ENCODE measurements at regions not wholly inside any gene's neighbourhood (a gene's known extent, or its start where the extent isn't known, plus 50 kb on each side); places are given as distances from the start of the nearest gene placed in this dataset.

DNA sequence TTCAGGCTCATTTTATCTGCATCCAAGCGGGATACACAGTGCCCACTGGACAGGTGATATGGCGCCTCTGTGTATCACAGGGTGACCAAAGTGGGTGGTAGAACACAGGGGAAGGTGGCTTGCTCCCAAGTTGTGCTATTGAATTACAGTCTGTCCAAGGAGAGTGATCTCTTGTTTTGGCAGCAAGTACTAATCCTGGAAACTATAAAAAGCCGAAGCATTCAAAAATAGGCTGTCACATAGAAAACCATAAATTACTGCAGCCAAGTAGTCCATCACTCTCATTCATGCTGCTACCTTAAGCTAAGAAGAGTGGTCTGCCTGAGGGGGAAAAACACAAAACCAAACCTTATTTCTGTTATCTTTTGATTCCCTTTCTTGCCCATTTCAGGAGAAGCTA, 237.1 kb upstream of the POU3F3 start:
- CTCF ChIA-PET = no interaction called here

GRCh38 chr2:104620801-104621200, 233.1 kb upstream of the POU3F3 start:
- Histone ChIP-seq H3K9me3 (ENCODE audit: control insufficient read depth, insufficient read depth, low read depth, low read length) (no peaks in the 10 kb centered on the region), H3K36me3 (ENCODE audit: control insufficient read depth in 2 of 2, insufficient read depth in 1 of 2, low read length in 2 of 2) (no peaks in the 10 kb centered on the region), H3K4me1 (ENCODE audit: control insufficient read depth, insufficient read depth, low read length) (no peaks in the 10 kb centered on the region; the same call in 1 of the 2 replicates), H3K27ac (ENCODE audit: extremely low read depth, low read depth, low read length) (no peak overlapping the region), H3K4me3 (ENCODE audit: low read depth, low read length) (no peak overlapping the region)
- no peak for TF ChIP-seq REPIN1 (tag by site-specific recombination; IDR thresholded peaks at IDR 0.05; ENCODE audit: low read depth)
- CTCF ChIA-PET = no interaction called here
- POLR2A ChIA-PET = no interaction called here

More for the DNA sequence above, 237.1 kb upstream of the POU3F3 start:
- POLR2A ChIA-PET = no interaction called here
- no peak overlapping the region for H3K27ac ChIP-seq (ENCODE audit: extremely low read depth, low read depth, low read length)
- no peak overlapping the region for H3K4me3 ChIP-seq (ENCODE audit: low read depth, low read length)
- H3K4me1 ChIP-seq (ENCODE audit: control insufficient read depth, insufficient read depth, low read length) = no peaks in the 10 kb centered on the region; the same call in 1 of the 2 replicates
- TF ChIP-seq IKZF3 (tag by site-specific recombination; IDR thresholded peaks at IDR 0.05) (no peak), ZNF664 (tag by site-specific recombination; IDR thresholded peaks at IDR 0.05) (no peak), ZBTB21 (tag by site-specific recombination; IDR thresholded peaks at IDR 0.05) (no peak), ZNF837 (tag by site-specific recombination; IDR thresholded peaks at IDR 0.05) (no peak), ZNF114 (tag by site-specific recombination; IDR thresholded peaks at IDR 0.05) (no peak), MYNN (tag by site-specific recombination; IDR thresholded peaks at IDR 0.05; ENCODE audit: borderline replicate concordance) (no peak), ZNF221 (tag by site-specific recombination; IDR thresholded peaks at IDR 0.05; ENCODE audit: borderline replicate concordance) (no peak), GFI1B (tag by site-specific recombination; IDR thresholded peaks at IDR 0.05) (no peak), ZNF416 (tag by site-specific recombination; IDR thresholded peaks at IDR 0.05) (no peak), ZNF623 (tag by site-specific recombination; IDR thresholded peaks at IDR 0.05) (no peak), HOXC10 (CRISPR knock-in tag; IDR thresholded peaks at IDR 0.05) (no peak), ZNF768 (tag by site-specific recombination; IDR thresholded peaks at IDR 0.05) (no peak), ZNF132 (tag by site-specific recombination; IDR thresholded peaks at IDR 0.05; ENCODE audit: borderline replicate concordance) (no peak), ZNF16 (tag by site-specific recombination; IDR thresholded peaks at IDR 0.05; ENCODE audit: low read depth) (no peak), ZIC2 (tag by site-specific recombination; IDR thresholded peaks at IDR 0.05) (no peak), ZNF146 (tag by site-specific recombination; IDR thresholded peaks at IDR 0.05) (no peak), ZFP37 (tag by site-specific recombination; IDR thresholded peaks at IDR 0.05) (no peak), ZNF354C (tag by site-specific recombination; IDR thresholded peaks at IDR 0.05; ENCODE audit: borderline replicate concordance, low read depth) (no peak), ZNF426 (tag by site-specific recombination; IDR thresholded peaks at IDR 0.05) (no peak)
- TF ChIP-seq, protein P1, sequence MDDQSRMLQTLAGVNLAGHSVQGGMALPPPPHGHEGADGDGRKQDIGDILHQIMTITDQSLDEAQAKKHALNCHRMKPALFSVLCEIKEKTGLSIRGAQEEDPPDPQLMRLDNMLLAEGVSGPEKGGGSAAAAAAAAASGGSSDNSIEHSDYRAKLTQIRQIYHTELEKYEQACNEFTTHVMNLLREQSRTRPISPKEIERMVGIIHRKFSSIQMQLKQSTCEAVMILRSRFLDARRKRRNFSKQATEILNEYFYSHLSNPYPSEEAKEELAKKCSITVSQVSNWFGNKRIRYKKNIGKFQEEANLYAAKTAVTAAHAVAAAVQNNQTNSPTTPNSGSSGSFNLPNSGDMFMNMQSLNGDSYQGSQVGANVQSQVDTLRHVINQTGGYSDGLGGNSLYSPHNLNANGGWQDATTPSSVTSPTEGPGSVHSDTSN (CRISPR knock-in tag; IDR thresholded peaks at IDR 0.05) = no peak
- H3K9me3 ChIP-seq (ENCODE audit: control insufficient read depth, insufficient read depth, low read depth, low read length) = no peaks in the 10 kb centered on the region
- H3K36me3 ChIP-seq (ENCODE audit: control insufficient read depth in 2 of 2, insufficient read depth in 1 of 2, low read length in 2 of 2) = no peaks in the 10 kb centered on the region

DNA sequence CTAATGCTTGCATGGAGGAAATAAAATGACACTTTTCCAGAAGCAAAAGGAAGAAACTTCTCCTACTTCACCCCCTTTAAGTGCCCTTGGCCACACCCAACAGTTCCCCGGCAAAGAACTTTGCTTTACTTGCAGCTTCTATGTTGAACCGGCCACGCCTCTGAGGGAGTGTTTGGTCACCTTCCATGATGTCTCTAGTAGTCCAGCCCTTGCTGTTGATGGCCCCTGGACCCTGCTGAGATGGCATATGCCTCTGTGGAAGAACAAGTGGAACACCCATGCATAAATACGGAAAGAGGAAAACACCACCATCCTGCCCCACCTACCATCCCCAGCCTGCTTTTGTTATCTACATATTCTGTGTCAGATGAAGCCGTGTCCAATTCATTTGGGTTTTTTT, 218.3 kb upstream of the POU3F3 start:
- ChIA-PET POLR2A (no interaction called here), CTCF (no interaction called here)
- no peak for TF ChIP-seq ZNF37A (tag by site-specific recombination; IDR thresholded peaks at IDR 0.05)
- no peak for TF ChIP-seq ZNF561 (tag by site-specific recombination; IDR thresholded peaks at IDR 0.05; ENCODE audit: borderline replicate concordance)
- TF ChIP-seq ZBTB48 (tag by site-specific recombination; IDR thresholded peaks at IDR 0.05) = no peak
- TF ChIP-seq BCL11B (tag by site-specific recombination; IDR thresholded peaks at IDR 0.05; ENCODE audit: low read depth) = no peak
- TF ChIP-seq ZNF19 (tag by site-specific recombination; IDR thresholded peaks at IDR 0.05; ENCODE audit: low read depth) = no peak
- Histone ChIP-seq H3K4me1 (ENCODE audit: control insufficient read depth, insufficient read depth, low read length) (no peaks in the 10 kb centered on the region), H3K36me3 (ENCODE audit: control insufficient read depth in 2 of 2, insufficient read depth in 1 of 2, low read length in 2 of 2) (no peaks in the 10 kb centered on the region), H3K4me3 (ENCODE audit: low read depth, low read length) (no peak overlapping the region), H3K9me3 (ENCODE audit: control insufficient read depth, insufficient read depth, low read depth, low read length) (no peaks in the 10 kb centered on the region), H3K27ac (ENCODE audit: extremely low read depth, low read depth, low read length) (no peak overlapping the region)
